H1 (cell line): ENCODE measurements at regions not wholly inside any gene's neighbourhood (a gene's known extent, or its start where the extent isn't known, plus 50 kb on each side); places are given as distances from the start of the nearest gene placed in this dataset.

Experiments
- CTCF ChIA-PET: fragments of 300-600 bp; sonication (Branson Sonifier 250); formaldehyde crosslinking; loops from one replicate; lab custom pipeline; 2021; ENCODE audit not compliant: partially characterized antibody; lab: Charles Lee
- POLR2A ChIA-PET: fragments of 300-600 bp; sonication (Branson Sonifier 250); formaldehyde crosslinking; loops from one replicate; lab custom pipeline; 2021; ENCODE audit warnings: inconsistent platforms; ENCODE audit not compliant: partially characterized antibody; lab: Charles Lee
- DNase-seq, 2 experiments: peaks; one replicate each; pipeline versions ENCODE4 v3.0.0 to v3.0.0-alpha.2; 2010 to 2022; ENCODE audit warnings: low spot score in 2 of 2, low read depth in 1 of 2, mixed read lengths in 1 of 2
- FAIRE-seq: peaks from 2 replicates; lab custom pipeline; 2011; peaks lifted over from hg19 to GRCh38; lab: Jason Lieb, UNC
- H2AFZ ChIP-seq: 2 replicates; pipeline ENCODE4 v1.8.1; 2012; ENCODE audit warnings: low read length, inconsistent platforms
- H2AK5ac ChIP-seq: 2 replicates; pipeline ENCODE4 v1.6.1; 2013; ENCODE audit warnings: low read depth, low read length
- H2BK120ac ChIP-seq: replicated peaks from 2 replicates; pipeline ENCODE3; 2013; ENCODE audit warnings: low read depth, low read length, inconsistent platforms
- H2BK12ac ChIP-seq: 2 replicates; pipeline ENCODE4 v1.6.1; 2013; ENCODE audit warnings: low read depth, low read length
- H2BK15ac ChIP-seq: 2 replicates; pipeline ENCODE4 v1.6.1; 2013; ENCODE audit warnings: low read length
- H2BK20ac ChIP-seq: 2 replicates; pipeline ENCODE4 v1.6.1; 2013; ENCODE audit warnings: low read length
- H2BK5ac ChIP-seq: 2 replicates; pipeline ENCODE4 v1.6.1; 2013; ENCODE audit warnings: low read depth, low read length
- H3K14ac ChIP-seq: 2 replicates; pipeline ENCODE4 v1.6.1; 2013; ENCODE audit warnings: inconsistent platforms; ENCODE audit not compliant: insufficient read length
- H3K18ac ChIP-seq: 2 replicates; pipeline ENCODE4 v1.6.1; 2013; ENCODE audit warnings: low read length; ENCODE audit errors: extremely low read depth
- H3K23ac ChIP-seq: 2 replicates; pipeline ENCODE4 v1.6.1; 2013; ENCODE audit warnings: inconsistent platforms; ENCODE audit not compliant: insufficient read length
- H3K23me2 ChIP-seq: 2 replicates; pipeline ENCODE4 v1.6.1; 2013; ENCODE audit warnings: low read depth, low read length
- H3K27ac ChIP-seq: 2 replicates; pipeline ENCODE4 v1.6.1; 2011; ENCODE audit warnings: low read depth, low read length, inconsistent platforms
- H3K27me3 ChIP-seq, 4 experiments: replicated peaks in 1 of 4; 1 replicate in 1 of 4; 2 replicates in 3 of 4; pipeline versions ENCODE4 v1.6.1 to v1.8.1; 2011 to 2013; ENCODE audit warnings: low read length in 3 of 4, mild to moderate bottlenecking in 3 of 4, inconsistent platforms in 2 of 4, mixed read lengths in 2 of 4, moderate library complexity in 1 of 4; ENCODE audit not compliant: control insufficient read depth in 3 of 4, insufficient read depth in 3 of 4; ENCODE audit errors: extremely low read depth in 1 of 4
- H3K36me3 ChIP-seq, 4 experiments: 2 replicates each; pipeline versions ENCODE4 v1.6.1 to v1.8.1; 2011 to 2013; ENCODE audit warnings: mild to moderate bottlenecking in 4 of 4, low read length in 3 of 4, moderate library complexity in 2 of 4, control low read depth in 1 of 4, inconsistent platforms in 1 of 4; ENCODE audit not compliant: insufficient read depth in 4 of 4, control insufficient read depth in 2 of 4
- H3K4ac ChIP-seq: replicated peaks from 2 replicates; pipeline ENCODE3; 2013; ENCODE audit warnings: low read length, low read depth, mixed read lengths, inconsistent platforms; ENCODE audit not compliant: insufficient read length
- H3K4me1 ChIP-seq, 4 experiments: replicated peaks in 1 of 4; 1 replicate in 1 of 4; 2 replicates in 3 of 4; pipeline versions ENCODE4 v1.6.1 to v1.8.1; 2011 to 2013; ENCODE audit warnings: low read length in 3 of 4, inconsistent platforms in 2 of 4, mixed read lengths in 1 of 4; ENCODE audit not compliant: insufficient read depth in 4 of 4, control insufficient read depth in 3 of 4
- H3K4me2 ChIP-seq, 2 experiments: 2 replicates each; pipeline versions ENCODE4 v1.6.1 to v1.8.1; 2011 to 2013; ENCODE audit warnings: low read depth in 2 of 2, low read length in 2 of 2, control low read depth in 1 of 2, inconsistent platforms in 1 of 2, mild to moderate bottlenecking in 1 of 2; ENCODE audit not compliant: insufficient read depth in 1 of 2
- H3K4me3 ChIP-seq, 4 experiments: fragments of 200-600, 300-600 bp in 1 of 4; sonication (generic), shearing (Covaris generic), sonication (Bioruptor Twin) in 1 of 4; 2 replicates each; pipeline versions ENCODE4 v1.5.1 to v1.8.1; 2011 to 2016; ENCODE audit warnings: low read length in 4 of 4, low read depth in 3 of 4, control low read depth in 2 of 4, inconsistent platforms in 2 of 4, mild to moderate bottlenecking in 2 of 4, mixed read lengths in 1 of 4, moderate library complexity in 1 of 4; ENCODE audit not compliant: insufficient read depth in 2 of 4; ENCODE audit errors: extremely low read depth in 1 of 4
- H3K56ac ChIP-seq: replicated peaks from 2 replicates; pipeline ENCODE3; 2013; ENCODE audit warnings: low read depth, mild to moderate bottlenecking, mixed read lengths, low read length, inconsistent platforms; ENCODE audit not compliant: insufficient read length
- H3K79me1 ChIP-seq: 2 replicates; pipeline ENCODE4 v1.6.1; 2013; ENCODE audit warnings: low read depth, low read length, control low read depth
- H3K79me2 ChIP-seq, 2 experiments: 2 replicates each; pipeline versions ENCODE4 v1.6.1 to v1.8.1; 2012 to 2013; ENCODE audit warnings: low read length in 2 of 2, mild to moderate bottlenecking in 2 of 2, inconsistent platforms in 1 of 2; ENCODE audit not compliant: insufficient read depth in 2 of 2, control insufficient read depth in 1 of 2
- H3K9ac ChIP-seq, 4 experiments: replicated peaks in 1 of 4; 1 replicate in 1 of 4; 2 replicates in 3 of 4; pipeline versions ENCODE4 v1.6.1 to v1.8.1; 2011 to 2013; ENCODE audit warnings: low read depth in 3 of 4, low read length in 3 of 4, control low read depth in 2 of 4, mild to moderate bottlenecking in 2 of 4, moderate library complexity in 2 of 4, inconsistent platforms in 1 of 4; ENCODE audit errors: extremely low read depth in 1 of 4
- H3K9me3 ChIP-seq, 2 experiments: 2 replicates each; pipeline versions ENCODE4 v1.6.1 to v1.8.1; 2012 to 2013; ENCODE audit warnings: mild to moderate bottlenecking in 2 of 2, moderate library complexity in 2 of 2, control low read depth in 1 of 2, inconsistent platforms in 1 of 2, low read depth in 1 of 2, low read length in 1 of 2, mixed read lengths in 1 of 2; ENCODE audit not compliant: insufficient read depth in 2 of 2
- H4K20me1 ChIP-seq, 2 experiments: replicated peaks in 1 of 2; 2 replicates each; pipeline versions ENCODE3 to v1.8.1; 2011 to 2013; ENCODE audit warnings: inconsistent platforms in 2 of 2, low read length in 2 of 2, mild to moderate bottlenecking in 1 of 2; ENCODE audit not compliant: insufficient read depth in 2 of 2, control insufficient read depth in 1 of 2
- H4K5ac ChIP-seq: 2 replicates; pipeline ENCODE4 v1.6.1; 2013; ENCODE audit warnings: low read length, low read depth, mixed read lengths, inconsistent platforms; ENCODE audit not compliant: insufficient read length
- H4K8ac ChIP-seq: 2 replicates; pipeline ENCODE4 v1.8.0; 2013; ENCODE audit warnings: mild to moderate bottlenecking, moderate library complexity, low read length, inconsistent platforms; ENCODE audit not compliant: insufficient read depth; ENCODE audit errors: extremely low read depth
- H4K91ac ChIP-seq: replicated peaks from 2 replicates; pipeline ENCODE3; 2013; ENCODE audit warnings: low read length, mixed read lengths, inconsistent platforms; ENCODE audit not compliant: insufficient read length
- GTF2F1 ChIP-seq: IDR thresholded peaks from 2 replicates; pipeline ENCODE4 v1.6.1; 2012; ENCODE audit warnings: low read depth, low read length, improper control_type of control experiment, borderline replicate concordance
- NANOG ChIP-seq: IDR thresholded peaks from 2 replicates; pipeline ENCODE4 v1.6.1; 2011; ENCODE audit warnings: low read length, low read depth, mild to moderate bottlenecking, inconsistent platforms; ENCODE audit not compliant: insufficient read depth, poor library complexity, severe bottlenecking
- POLR2AphosphoS5 ChIP-seq: IDR thresholded peaks from 2 replicates; pipeline ENCODE4 v1.6.1; 2011; ENCODE audit warnings: low read depth, low read length
- RXRA ChIP-seq: IDR thresholded peaks from 2 replicates; pipeline ENCODE4 v1.6.1; 2011; ENCODE audit warnings: low read depth, mild to moderate bottlenecking, low read length, moderate library complexity; ENCODE audit not compliant: insufficient read depth
- TCF12 ChIP-seq: IDR thresholded peaks from 2 replicates; pipeline ENCODE4 v1.6.1; 2011; ENCODE audit warnings: low read depth, mild to moderate bottlenecking, low read length
- WGBS, 2 experiments: shearing (Covaris generic) in 1 of 2; methylation state at CpG; one replicate each; pipeline versions ENCODE4 v1.1.6 to v1.1.7; 2013 to 2015; ENCODE audit warnings: low lambda C conversion rate in 2 of 2, mixed read lengths in 2 of 2, inconsistent platforms in 1 of 2, low coverage in 1 of 2, missing lambda C conversion rate in 1 of 2; ENCODE audit not compliant: insufficient replicate concordance in 2 of 2, insufficient coverage in 1 of 2, insufficient read length in 1 of 2; ENCODE audit errors: extremely low coverage in 1 of 2, missing lambda C conversion rate in 1 of 2; 5-methylcytosine and 5-hydroxymethylcytosine counted together
- TF ChIP-seq, protein P1 (sequence below): IDR thresholded peaks from 2 replicates; pipeline ENCODE4 v1.6.1; 2012; ENCODE audit warnings: low read length, inconsistent platforms

- Histone ChIP-seq H2BK120ac (no peak overlapping the region), H3K23me2 (no peaks in the 10 kb centered on the region), H2BK15ac (no peak overlapping the region), H3K14ac (no peak overlapping the region), H2BK5ac (no peak overlapping the region), H3K4me3 (no peak overlapping the region), H3K9me3 (no peaks in the 10 kb centered on the region), H2AFZ (peak overlapping the region; percentile 51; the same call in 1 of the 2 replicates), H3K27ac (no peak overlapping the region), H3K56ac (no peak overlapping the region), H4K91ac (no peak overlapping the region), H3K23ac (no peak overlapping the region), H2AK5ac (no peak overlapping the region), H3K18ac (no peak overlapping the region), H4K5ac (no peak overlapping the region), H4K20me1 (no peaks in the 10 kb centered on the region), H3K36me3 (no peaks in the 10 kb centered on the region), H3K79me2 (no peaks in the 10 kb centered on the region), H3K4ac (no peak overlapping the region), H3K9ac (no peak overlapping the region), H3K4me1 (no peaks in the 10 kb centered on the region), H4K8ac (no peak overlapping the region), H3K4me2 (no peak overlapping the region), H3K27me3 (peaks cover 0 to 1% (median 0%) of the 10 kb centered on the region in 4 experiments; a peak in 1 of 7 replicates), H2BK20ac (no peak overlapping the region), H2BK12ac (no peak overlapping the region), H3K79me1 (no peaks in the 10 kb centered on the region)
- POLR2A ChIA-PET = no interaction called here
- no peak for DNase-seq
- no peak for FAIRE-seq
- 95% methylated on average over 2 of the region's 2 CpGs; no CpG with 5 or more reads in 1 of the 2 experiments for WGBS, 2 experiments
- CTCF ChIA-PET = interaction anchor here (0.7 kb wide), 1 partner anchor 346 kb away, joined by 3 read pairs; no protein-coding TSS in a partner anchor
- TF ChIP-seq NANOG (no peak), TCF12 (no peak), POLR2AphosphoS5 (no peak), GTF2F1 (no peak), RXRA (no peak)
- TF ChIP-seq, protein P1, sequence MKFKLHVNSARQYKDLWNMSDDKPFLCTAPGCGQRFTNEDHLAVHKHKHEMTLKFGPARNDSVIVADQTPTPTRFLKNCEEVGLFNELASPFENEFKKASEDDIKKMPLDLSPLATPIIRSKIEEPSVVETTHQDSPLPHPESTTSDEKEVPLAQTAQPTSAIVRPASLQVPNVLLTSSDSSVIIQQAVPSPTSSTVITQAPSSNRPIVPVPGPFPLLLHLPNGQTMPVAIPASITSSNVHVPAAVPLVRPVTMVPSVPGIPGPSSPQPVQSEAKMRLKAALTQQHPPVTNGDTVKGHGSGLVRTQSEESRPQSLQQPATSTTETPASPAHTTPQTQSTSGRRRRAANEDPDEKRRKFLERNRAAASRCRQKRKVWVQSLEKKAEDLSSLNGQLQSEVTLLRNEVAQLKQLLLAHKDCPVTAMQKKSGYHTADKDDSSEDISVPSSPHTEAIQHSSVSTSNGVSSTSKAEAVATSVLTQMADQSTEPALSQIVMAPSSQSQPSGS = no peak
These were observed 651.8 kb downstream of the C4orf33 start for GRCh38 chr4:129747756-129748155.
